HG02763 (cell line): ENCODE measurements at regions not wholly inside any gene's neighbourhood (a gene's known extent, or its start where the extent isn't known, plus 50 kb on each side); places are given as distances from the start of the nearest gene placed in this dataset.

ENCODE experiments used
- ATAC-seq: cut with Tn5 transposase; IDR thresholded peaks from one replicate; pipeline ENCODE4 v1.9.1; 2021; ENCODE audit warnings: mild to moderate bottlenecking, moderate library complexity; ENCODE audit not compliant: unreplicated experiment

- ATAC-seq = no peak
Observed at GRCh38 chr5:124997186-124997893, 250.9 kb upstream of the ZNF608 start.

- no peak for ATAC-seq
Observed at GRCh38 chr5:124998520-124998919, 252.1 kb upstream of the ZNF608 start.

- ATAC-seq = no peak
Observed at GRCh38 chr5:125002727-125003598, 256.5 kb upstream of the ZNF608 start.

- ATAC-seq = no peak
Observed at GRCh38 chr5:125004009-125004408, 257.6 kb upstream of the ZNF608 start.

GRCh38 chr5:125005266-125005665, 258.8 kb upstream of the ZNF608 start:
- ATAC-seq = peak; percentile 35

- peak; percentile 57 for ATAC-seq
Observed at GRCh38 chr5:125006011-125006685, 259.7 kb upstream of the ZNF608 start.

GRCh38 chr5:125010356-125010755, 263.9 kb upstream of the ZNF608 start:
- no peak for ATAC-seq

GRCh38 chr5:125011014-125011413, 264.6 kb upstream of the ZNF608 start:
- ATAC-seq = no peak

GRCh38 chr5:125011419-125011818, 265.0 kb upstream of the ZNF608 start:
- ATAC-seq = no peak

- no peak for ATAC-seq
Observed at GRCh38 chr5:125011947-125012346, 265.5 kb upstream of the ZNF608 start.

GRCh38 chr5:125012727-125013451, 266.4 kb upstream of the ZNF608 start:
- ATAC-seq = no peak

- no peak for ATAC-seq
Observed at GRCh38 chr5:125014202-125014601, 267.8 kb upstream of the ZNF608 start.

- no peak for ATAC-seq
Observed at GRCh38 chr5:125017796-125018195, 271.4 kb upstream of the ZNF608 start.

GRCh38 chr5:125023673-125024072, 277.2 kb upstream of the ZNF608 start:
- no peak for ATAC-seq

GRCh38 chr5:125026867-125027731, 280.7 kb upstream of the ZNF608 start:
- no peak for ATAC-seq

GRCh38 chr5:125032286-125032685, 285.8 kb upstream of the ZNF608 start:
- ATAC-seq = no peak

GRCh38 chr5:125033602-125034001, 287.2 kb upstream of the ZNF608 start:
- ATAC-seq = no peak

- no peak for ATAC-seq
Observed at GRCh38 chr5:125034331-125034730, 287.9 kb upstream of the ZNF608 start.

GRCh38 chr5:125036494-125036893, 290.1 kb upstream of the ZNF608 start:
- no peak for ATAC-seq

GRCh38 chr5:125037020-125037419, 290.6 kb upstream of the ZNF608 start:
- no peak for ATAC-seq
